ENCODE measurements at regions not wholly inside any gene's neighbourhood (a gene's known extent, or its start where the extent isn't known, plus 50 kb on each side); places are given as distances from the start of the nearest gene placed in this dataset.

DNA sequence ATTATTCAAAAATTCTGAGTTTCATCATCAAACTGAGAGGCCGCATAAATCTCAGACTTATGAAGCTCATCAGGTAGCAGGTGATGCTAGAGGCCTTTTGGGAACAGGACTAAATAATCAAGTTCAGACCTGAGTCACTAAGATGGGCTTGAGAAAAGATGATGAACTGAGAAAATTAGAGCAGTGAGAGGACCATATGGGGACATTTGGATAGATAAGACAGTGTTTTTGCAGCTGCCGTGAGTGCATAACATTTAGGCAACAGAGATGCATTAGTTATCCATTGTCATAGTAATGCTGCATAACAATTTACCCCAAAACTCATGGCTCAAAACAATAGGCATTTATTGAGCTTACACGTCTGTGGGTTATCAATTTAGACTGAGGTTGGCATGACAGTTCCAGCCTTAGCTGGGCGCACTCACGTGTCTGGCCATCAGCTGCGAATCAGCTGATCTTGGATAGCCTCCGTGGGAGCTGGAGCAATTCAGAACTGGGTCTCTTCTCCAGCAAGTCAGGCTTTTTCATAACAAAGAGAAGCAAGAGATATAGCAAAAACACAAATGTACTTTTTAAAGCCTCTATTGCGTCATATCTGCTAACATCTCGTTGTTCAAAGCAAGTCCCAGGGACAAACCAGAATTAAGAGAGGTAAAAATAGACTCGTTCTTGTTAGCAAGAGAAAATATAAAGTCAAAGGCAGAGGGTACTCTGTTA lies 72.8 kb downstream of the CAPZA3 start:
- Histone ChIP-seq H3K36me3 (ENCODE audit: insufficient read depth, low read length) (no peaks in the 10 kb centered on the region), H3F3A (ENCODE audit: insufficient read depth, low read length, poor library complexity, severe bottlenecking) (peaks cover 4% of the 10 kb centered on the region), H2AFZ (ENCODE audit: low read depth, low read length) (no peak overlapping the region), H3K27me3 (ENCODE audit: insufficient read depth, low read depth, low read length) (no peaks in the 10 kb centered on the region), H4K20me1 (ENCODE audit: insufficient read depth) (no peaks in the 10 kb centered on the region), H3K79me2 (replicated peaks; ENCODE audit: insufficient read depth, low read length) (no peaks in the 10 kb centered on the region), H3K9me3 (ENCODE audit: low read length) (no peaks in the 10 kb centered on the region), H3K9ac (ENCODE audit: low read length) (no peak overlapping the region), H3K4me3 (ENCODE audit: low read length) (no peak overlapping the region), H3K4me2 (ENCODE audit: low read length) (no peak overlapping the region), H3K27ac (ENCODE audit: low read length) (no peak overlapping the region), H3K9me2 (ENCODE audit: insufficient read depth, low read length) (no peaks in the 10 kb centered on the region)
- TF ChIP-seq REST (IDR thresholded peaks at IDR 0.05; ENCODE audit: borderline replicate concordance) (no peak), POLR2AphosphoS5 (IDR thresholded peaks at IDR 0.05) (no peak), MXI1 (conservative IDR thresholded peaks at IDR 0.05; ENCODE audit: poor library complexity, severe bottlenecking) (no peak), EP300 (conservative IDR thresholded peaks at IDR 0.05; ENCODE audit: poor library complexity, severe bottlenecking) (no peak), RAD21 (conservative IDR thresholded peaks at IDR 0.05) (no peak), EZH2 (IDR thresholded peaks at IDR 0.05; ENCODE audit: borderline replicate concordance, insufficient read depth, low read length, poor library complexity, severe bottlenecking) (no peak), CTCF (IDR thresholded peaks at IDR 0.05; ENCODE audit: poor library complexity, severe bottlenecking) (no peak), TAF1 (IDR thresholded peaks at IDR 0.05; ENCODE audit: low read depth) (no peak), SMC3 (conservative IDR thresholded peaks at IDR 0.05; ENCODE audit: poor library complexity) (no peak)

DNA sequence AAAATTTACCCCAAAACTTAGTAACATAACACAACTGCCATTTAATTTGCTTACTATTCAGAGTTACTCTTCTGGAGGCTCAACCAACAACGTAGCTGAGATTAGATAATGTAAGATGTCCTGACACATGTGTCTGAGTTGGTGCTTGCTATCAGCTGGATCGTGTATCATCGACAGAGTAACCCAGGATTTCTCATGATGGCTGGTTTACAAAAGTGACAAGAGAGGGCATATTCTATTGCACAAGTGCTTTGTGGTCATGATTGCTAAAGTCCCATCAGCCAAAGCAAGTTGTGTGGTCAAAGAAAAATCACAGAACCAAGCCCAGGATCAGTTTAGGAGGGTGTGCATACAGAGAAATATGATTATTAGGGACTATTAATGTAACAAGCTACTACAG lies 73.4 kb downstream of the CAPZA3 start:
- Histone ChIP-seq H2AFZ (ENCODE audit: low read depth, low read length) (no peak overlapping the region), H3K9me3 (ENCODE audit: low read length) (no peaks in the 10 kb centered on the region), H3K36me3 (ENCODE audit: insufficient read depth, low read length) (no peaks in the 10 kb centered on the region), H3K4me3 (ENCODE audit: low read length) (no peak overlapping the region), H3K4me2 (ENCODE audit: low read length) (no peak overlapping the region), H3K27me3 (ENCODE audit: insufficient read depth, low read depth, low read length) (no peaks in the 10 kb centered on the region), H3K79me2 (replicated peaks; ENCODE audit: insufficient read depth, low read length) (no peaks in the 10 kb centered on the region), H4K20me1 (ENCODE audit: insufficient read depth) (no peaks in the 10 kb centered on the region), H3K9ac (ENCODE audit: low read length) (no peak overlapping the region), H3K9me2 (ENCODE audit: insufficient read depth, low read length) (no peaks in the 10 kb centered on the region), H3F3A (ENCODE audit: insufficient read depth, low read length, poor library complexity, severe bottlenecking) (peaks cover 4% of the 10 kb centered on the region), H3K27ac (ENCODE audit: low read length) (no peak overlapping the region)
- TF ChIP-seq REST (IDR thresholded peaks at IDR 0.05; ENCODE audit: borderline replicate concordance): no peak
- no peak for TF ChIP-seq POLR2AphosphoS5 (IDR thresholded peaks at IDR 0.05)
- TF ChIP-seq TAF1 (IDR thresholded peaks at IDR 0.05; ENCODE audit: low read depth): no peak
- no peak for TF ChIP-seq SMC3 (conservative IDR thresholded peaks at IDR 0.05; ENCODE audit: poor library complexity)
- no peak for TF ChIP-seq CTCF (IDR thresholded peaks at IDR 0.05; ENCODE audit: poor library complexity, severe bottlenecking)
- no peak for TF ChIP-seq MXI1 (conservative IDR thresholded peaks at IDR 0.05; ENCODE audit: poor library complexity, severe bottlenecking)
- TF ChIP-seq RAD21 (conservative IDR thresholded peaks at IDR 0.05): no peak
- TF ChIP-seq EP300 (conservative IDR thresholded peaks at IDR 0.05; ENCODE audit: poor library complexity, severe bottlenecking): no peak
